ENCODE measurements at regions not wholly inside any gene's neighbourhood (a gene's known extent, or its start where the extent isn't known, plus 50 kb on each side); places are given as distances from the start of the nearest gene placed in this dataset.
A peak's percentile ranks its signal among the peaks of the same experiment; 100 is the strongest.

DNA sequence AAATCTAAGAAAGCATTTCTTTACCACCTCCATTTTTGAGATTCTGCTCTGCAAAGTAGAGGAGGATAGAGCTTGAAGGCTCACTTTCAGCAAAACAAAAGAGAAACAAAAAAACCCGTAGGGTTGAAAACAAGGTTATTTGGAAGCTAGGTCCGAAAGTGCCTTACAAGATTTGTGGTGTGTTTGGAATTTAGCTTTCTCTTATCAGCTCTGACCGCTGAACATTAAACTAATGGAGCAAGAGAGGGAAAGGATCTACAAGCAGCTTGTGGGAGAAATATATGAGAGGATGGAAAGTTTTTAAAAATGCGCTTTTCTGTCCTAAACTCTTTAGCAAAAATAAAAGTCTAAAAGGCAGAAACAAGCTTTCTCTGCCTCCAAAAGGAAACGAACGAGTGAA lies 545.5 kb downstream of the NTRK3 start:
- no peak overlapping the region for H3K4me3 ChIP-seq (ENCODE audit: low read depth, low read length)
- TF ChIP-seq, protein P1, sequence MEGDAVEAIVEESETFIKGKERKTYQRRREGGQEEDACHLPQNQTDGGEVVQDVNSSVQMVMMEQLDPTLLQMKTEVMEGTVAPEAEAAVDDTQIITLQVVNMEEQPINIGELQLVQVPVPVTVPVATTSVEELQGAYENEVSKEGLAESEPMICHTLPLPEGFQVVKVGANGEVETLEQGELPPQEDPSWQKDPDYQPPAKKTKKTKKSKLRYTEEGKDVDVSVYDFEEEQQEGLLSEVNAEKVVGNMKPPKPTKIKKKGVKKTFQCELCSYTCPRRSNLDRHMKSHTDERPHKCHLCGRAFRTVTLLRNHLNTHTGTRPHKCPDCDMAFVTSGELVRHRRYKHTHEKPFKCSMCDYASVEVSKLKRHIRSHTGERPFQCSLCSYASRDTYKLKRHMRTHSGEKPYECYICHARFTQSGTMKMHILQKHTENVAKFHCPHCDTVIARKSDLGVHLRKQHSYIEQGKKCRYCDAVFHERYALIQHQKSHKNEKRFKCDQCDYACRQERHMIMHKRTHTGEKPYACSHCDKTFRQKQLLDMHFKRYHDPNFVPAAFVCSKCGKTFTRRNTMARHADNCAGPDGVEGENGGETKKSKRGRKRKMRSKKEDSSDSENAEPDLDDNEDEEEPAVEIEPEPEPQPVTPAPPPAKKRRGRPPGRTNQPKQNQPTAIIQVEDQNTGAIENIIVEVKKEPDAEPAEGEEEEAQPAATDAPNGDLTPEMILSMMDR (IDR thresholded peaks at IDR 0.05; ENCODE audit: low read depth, low read length), result no peak
- in situ Hi-C loops (cut with HindIII; ENCODE audit: low sequenced_read_pairs), result no loop called here
- DNase-seq (ENCODE audit: low read depth, low spot score), result peak; percentile 8

- peak; percentile 16 for DNase-seq (ENCODE audit: low read depth, low spot score)
- in situ Hi-C loops (cut with HindIII; ENCODE audit: low sequenced_read_pairs), result no loop called here
- TF ChIP-seq, protein P1 (IDR thresholded peaks at IDR 0.05; ENCODE audit: low read depth, low read length), result no peak
- no peak overlapping the region for H3K4me3 ChIP-seq (ENCODE audit: low read depth, low read length)
These were observed 546.1 kb downstream of the NTRK3 start for GRCh38 chr15:87710406-87710805.

GRCh38 chr15:87707566-87708130 lies 548.9 kb downstream of the NTRK3 start:
- TF ChIP-seq, protein P1 (IDR thresholded peaks at IDR 0.05; ENCODE audit: low read depth, low read length), result no peak
- DNase-seq (ENCODE audit: low read depth, low spot score), result no peak
- in situ Hi-C loops (cut with HindIII; ENCODE audit: low sequenced_read_pairs), result no loop called here
- no peak overlapping the region for H3K4me3 ChIP-seq (ENCODE audit: low read depth, low read length)

GRCh38 chr15:87707071-87707470 lies 549.5 kb downstream of the NTRK3 start:
- TF ChIP-seq, protein P1 (IDR thresholded peaks at IDR 0.05; ENCODE audit: low read depth, low read length), result no peak
- H3K4me3 ChIP-seq (ENCODE audit: low read depth, low read length), result no peak overlapping the region
- in situ Hi-C loops (cut with HindIII; ENCODE audit: low sequenced_read_pairs), result no loop called here
- no peak for DNase-seq (ENCODE audit: low read depth, low spot score)

GRCh38 chr15:87706001-87706400 lies 550.5 kb downstream of the NTRK3 start:
- in situ Hi-C loops (cut with HindIII; ENCODE audit: low sequenced_read_pairs), result no loop called here
- TF ChIP-seq, protein P1 (IDR thresholded peaks at IDR 0.05; ENCODE audit: low read depth, low read length), result no peak
- H3K4me3 ChIP-seq (ENCODE audit: low read depth, low read length), result no peak overlapping the region
- no peak for DNase-seq (ENCODE audit: low read depth, low spot score)

GRCh38 chr15:87704276-87704675 lies 552.3 kb downstream of the NTRK3 start:
- DNase-seq (ENCODE audit: low read depth, low spot score), result no peak
- in situ Hi-C loops (cut with HindIII; ENCODE audit: low sequenced_read_pairs), result no loop called here
- TF ChIP-seq, protein P1 (IDR thresholded peaks at IDR 0.05; ENCODE audit: low read depth, low read length), result no peak
- no peak overlapping the region for H3K4me3 ChIP-seq (ENCODE audit: low read depth, low read length)

Measured in astrocyte of the spinal cord (primary cell).